22Rv1 (cell line): ENCODE measurements at regions not wholly inside any gene's neighbourhood (a gene's known extent, or its start where the extent isn't known, plus 50 kb on each side); places are given as distances from the start of the nearest gene placed in this dataset.

Experiments used
- ZFX ChIP-seq: fragments of 450-650 bp; IDR thresholded peaks from 2 replicates; pipeline ENCODE4 v1.6.1; 2017; ENCODE audit warnings: antibody characterized with exemption, borderline replicate concordance
- TF ChIP-seq, protein P1 (sequence below): fragments of 450-650 bp; IDR thresholded peaks from 2 replicates; pipeline ENCODE4 v1.5.1; 2017; ENCODE audit warnings: mild to moderate bottlenecking

DNA sequence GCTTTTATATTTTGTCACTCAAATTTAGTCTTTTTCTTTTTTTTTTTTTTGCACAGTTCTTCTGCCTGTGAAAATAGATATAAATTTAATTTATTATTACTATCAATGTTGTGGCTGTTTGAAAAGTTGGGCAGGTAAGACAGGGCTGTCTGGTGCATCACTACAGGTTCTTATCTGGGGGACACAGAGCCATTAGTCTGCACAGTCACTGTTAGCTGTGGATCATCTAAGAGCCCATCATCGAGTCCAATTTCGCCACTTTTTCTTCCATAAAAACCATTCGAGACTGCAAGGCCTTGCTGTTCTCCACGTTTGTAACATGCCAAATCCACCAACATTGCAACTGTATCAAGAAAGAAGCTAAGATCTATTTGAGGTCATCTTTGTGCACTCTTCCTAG is 325.6 kb upstream of the UMPS start:
- TF ChIP-seq, protein P1, sequence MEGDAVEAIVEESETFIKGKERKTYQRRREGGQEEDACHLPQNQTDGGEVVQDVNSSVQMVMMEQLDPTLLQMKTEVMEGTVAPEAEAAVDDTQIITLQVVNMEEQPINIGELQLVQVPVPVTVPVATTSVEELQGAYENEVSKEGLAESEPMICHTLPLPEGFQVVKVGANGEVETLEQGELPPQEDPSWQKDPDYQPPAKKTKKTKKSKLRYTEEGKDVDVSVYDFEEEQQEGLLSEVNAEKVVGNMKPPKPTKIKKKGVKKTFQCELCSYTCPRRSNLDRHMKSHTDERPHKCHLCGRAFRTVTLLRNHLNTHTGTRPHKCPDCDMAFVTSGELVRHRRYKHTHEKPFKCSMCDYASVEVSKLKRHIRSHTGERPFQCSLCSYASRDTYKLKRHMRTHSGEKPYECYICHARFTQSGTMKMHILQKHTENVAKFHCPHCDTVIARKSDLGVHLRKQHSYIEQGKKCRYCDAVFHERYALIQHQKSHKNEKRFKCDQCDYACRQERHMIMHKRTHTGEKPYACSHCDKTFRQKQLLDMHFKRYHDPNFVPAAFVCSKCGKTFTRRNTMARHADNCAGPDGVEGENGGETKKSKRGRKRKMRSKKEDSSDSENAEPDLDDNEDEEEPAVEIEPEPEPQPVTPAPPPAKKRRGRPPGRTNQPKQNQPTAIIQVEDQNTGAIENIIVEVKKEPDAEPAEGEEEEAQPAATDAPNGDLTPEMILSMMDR, result no peak
- no peak for TF ChIP-seq ZFX
